Activated CD4-positive, alpha-beta T cell treated with anti-CD3 and anti-CD28 coated beads, Interleukin-10, Interleukin-2, amounts not matched to agents 100 ng/mL and 50 ng/mL, durations not matched to agents 16 hours and 8 hours (primary cell): ENCODE measurements at regions not wholly inside any gene's neighbourhood (a gene's known extent, or its start where the extent isn't known, plus 50 kb on each side); places are given as distances from the start of the nearest gene placed in this dataset.
"Not testable (repeated sequence)": the region's sequence is repeated elsewhere in the genome, so short reads cannot be mapped to it uniquely, and the experiment has no call there.

ENCODE experiments used
- DNase-seq: peaks from one replicate; pipeline ENCODE4 v3.0.0-alpha.2; 2020

- no peak for DNase-seq
Observed at GRCh38 chr1:94362466-94363058, 55.6 kb upstream of the ABCD3 start.

DNA sequence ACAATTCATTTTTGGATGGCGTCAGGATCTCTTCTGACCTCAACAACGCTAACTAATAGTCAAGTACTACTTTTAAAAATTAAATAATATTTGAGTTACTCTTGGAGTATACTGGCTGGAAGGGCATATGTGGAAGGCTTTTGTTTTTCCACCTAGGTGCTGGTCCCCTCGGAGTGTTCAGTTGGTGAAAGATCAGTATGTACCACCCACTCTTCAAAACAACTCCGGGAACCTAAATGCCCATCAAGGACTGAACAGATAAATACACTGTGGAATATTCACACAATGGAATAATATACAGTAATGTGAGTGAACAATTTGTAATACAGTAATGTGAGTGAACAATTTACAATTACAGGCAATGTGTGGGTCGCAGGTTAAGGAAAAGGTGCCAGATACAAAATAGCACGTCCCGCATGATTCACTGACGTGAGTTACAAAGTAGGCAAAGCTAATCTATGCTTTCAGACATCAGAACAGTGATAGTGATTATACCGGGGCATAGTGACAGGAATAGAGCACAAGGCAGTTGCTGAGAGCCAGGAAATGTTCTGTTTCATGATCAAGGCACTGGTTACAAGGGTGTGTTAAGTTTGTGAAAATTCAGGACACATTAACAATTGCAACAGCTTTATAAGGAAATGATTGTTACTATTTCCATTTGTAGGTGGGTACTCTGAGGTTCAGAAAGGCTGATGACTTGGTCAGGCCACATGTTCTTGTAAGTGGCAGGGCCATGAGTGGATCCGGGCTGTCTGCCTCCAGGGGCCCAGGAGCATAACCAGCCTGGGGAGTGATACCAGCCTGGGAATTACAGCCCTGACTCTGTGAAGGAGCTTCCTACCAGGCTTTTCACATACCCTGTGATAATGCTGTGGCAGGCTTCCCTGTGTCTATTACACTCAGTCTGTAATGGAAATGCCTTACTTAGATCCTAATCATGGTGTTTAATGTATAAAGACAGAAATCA is 59.3 kb upstream of the ABCD3 start:
- no peak for DNase-seq

GRCh38 chr1:94357661-94358060 is 60.5 kb upstream of the ABCD3 start:
- no peak for DNase-seq

- DNase-seq = no peak
Observed at GRCh38 chr1:94355485-94355980, 62.7 kb upstream of the ABCD3 start.

DNA sequence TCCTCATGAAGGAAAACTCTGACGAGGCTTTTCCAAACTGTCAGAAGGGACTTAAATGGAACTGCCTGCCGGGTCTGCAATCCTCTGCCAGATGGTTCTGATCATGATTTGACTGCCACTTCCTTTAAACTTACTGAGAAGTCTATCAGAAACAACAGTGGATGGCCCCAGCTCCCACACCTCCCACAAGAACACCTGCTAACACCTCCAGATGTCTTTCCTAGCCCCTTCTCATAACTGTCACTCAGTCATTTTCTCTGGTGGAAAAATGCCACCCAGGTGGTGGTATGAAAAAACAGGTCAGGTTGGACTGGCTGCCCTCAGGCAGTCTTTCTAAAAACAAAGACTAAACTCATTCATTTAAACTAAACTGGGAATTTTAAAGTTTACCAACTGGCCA is 66.7 kb upstream of the ABCD3 start:
- no peak for DNase-seq

GRCh38 chr1:94350350-94350924 is 67.8 kb upstream of the ABCD3 start:
- no peak for DNase-seq

GRCh38 chr1:94349853-94350252 is 68.3 kb upstream of the ABCD3 start:
- no peak for DNase-seq

DNA sequence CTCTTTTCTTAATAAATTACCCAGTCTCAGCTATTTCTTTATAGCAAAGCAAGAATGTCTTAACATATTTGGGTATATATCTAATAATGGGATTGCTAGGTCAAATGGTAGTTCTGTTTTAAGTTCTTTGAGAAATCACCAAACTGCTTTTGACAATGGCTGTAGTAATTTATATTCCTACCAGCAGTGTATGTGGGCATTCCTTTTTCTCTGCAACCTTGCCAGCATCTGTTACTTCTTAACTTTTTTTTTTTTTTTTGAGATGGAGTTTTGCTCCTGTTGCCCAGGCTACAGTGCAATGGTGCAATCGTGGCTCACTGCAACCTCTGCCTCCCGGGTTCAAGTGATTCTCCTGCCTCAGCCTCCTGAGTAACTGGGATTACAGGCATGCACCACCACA is 69.8 kb upstream of the ABCD3 start:
- DNase-seq = not testable (repeated sequence)

DNA sequence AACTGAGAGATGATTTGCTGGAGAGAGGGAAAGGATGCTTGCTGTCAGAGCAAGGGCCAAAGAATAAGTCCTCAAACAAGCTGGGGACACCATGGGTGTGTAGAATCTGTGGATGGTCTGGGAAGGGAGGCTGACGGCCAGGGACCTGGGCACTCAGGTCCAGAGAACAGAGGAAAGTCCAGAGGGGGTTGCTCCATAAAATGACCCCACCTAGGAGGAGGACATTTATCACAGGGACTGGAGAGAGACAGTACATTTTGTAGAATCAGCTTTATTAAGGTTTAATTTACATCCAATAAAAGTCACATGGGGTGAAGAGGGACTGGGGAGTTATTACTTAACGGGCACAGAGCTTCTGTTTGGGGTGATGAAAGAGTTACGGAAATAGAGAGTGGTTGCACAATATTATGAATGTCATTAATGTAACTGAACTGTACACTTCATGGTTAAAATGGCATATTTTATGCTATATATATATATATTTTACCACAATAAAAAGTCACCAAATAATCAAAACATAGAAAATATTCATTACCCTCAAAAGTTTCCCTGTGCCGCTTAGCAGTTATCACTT is 73.0 kb upstream of the ABCD3 start:
- DNase-seq = no peak

GRCh38 chr1:94342416-94342815 is 75.8 kb upstream of the ABCD3 start:
- DNase-seq = no peak

DNA sequence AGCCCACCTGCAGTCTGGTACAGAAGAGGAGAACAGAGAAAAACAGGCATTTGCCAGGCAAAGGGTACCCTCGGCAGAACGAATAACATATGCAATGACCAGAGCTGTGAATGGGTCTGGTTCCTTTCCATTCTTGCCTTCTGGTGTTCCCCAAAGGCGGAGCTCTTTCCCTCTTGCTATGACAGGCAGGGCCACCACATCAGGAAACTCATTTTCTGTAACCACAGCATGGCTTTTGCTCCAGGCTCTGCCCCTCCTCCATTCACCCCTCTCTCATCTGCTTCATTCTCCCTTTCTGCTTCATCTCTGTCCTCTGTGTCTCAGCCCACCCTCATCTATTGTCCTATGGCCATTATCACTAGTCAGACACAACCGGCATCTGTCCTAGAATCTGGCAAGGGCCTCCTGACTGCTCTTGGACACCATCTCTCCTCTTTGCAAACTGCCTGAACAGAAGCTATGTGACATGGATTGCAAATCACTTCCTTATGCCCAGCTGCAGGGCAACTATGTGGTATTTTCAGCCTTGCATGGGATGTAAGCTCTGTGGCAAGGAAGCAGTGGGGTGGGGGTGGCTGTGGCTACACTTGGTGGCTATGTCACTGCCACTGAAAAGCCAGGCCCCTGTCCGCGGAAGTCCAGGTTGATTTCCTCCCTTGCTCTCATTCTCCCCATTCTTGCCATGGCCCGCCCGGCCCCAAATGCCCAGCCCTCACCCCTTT is 78.8 kb upstream of the ABCD3 start:
- no peak for DNase-seq

GRCh38 chr1:94336991-94337390 is 81.2 kb upstream of the ABCD3 start:
- DNase-seq = no peak

DNA sequence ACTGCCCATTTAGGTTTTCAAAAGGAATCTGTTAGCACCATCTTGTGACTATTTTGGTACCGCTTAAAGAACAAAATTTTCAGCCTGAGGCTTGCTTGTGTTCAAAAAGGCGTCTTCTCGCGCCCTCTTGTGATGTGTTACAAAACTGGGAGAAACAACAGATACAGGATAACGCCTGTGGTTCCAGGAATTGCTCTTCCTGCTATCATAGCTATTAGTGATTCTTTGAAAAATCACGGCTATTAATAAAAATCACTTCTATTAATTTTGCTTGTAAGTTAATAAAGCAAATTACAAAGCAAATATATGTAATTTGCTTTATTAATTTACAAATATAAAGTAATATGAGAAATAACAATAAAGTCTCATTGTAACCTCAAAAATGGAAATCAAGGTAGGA is 82.2 kb upstream of the ABCD3 start:
- DNase-seq = peak; percentile 54

- DNase-seq = no peak
Observed at GRCh38 chr1:94335447-94335846, 82.7 kb upstream of the ABCD3 start.

- DNase-seq = no peak
Observed at GRCh38 chr1:94334764-94335163, 83.4 kb upstream of the ABCD3 start.

- DNase-seq = no peak
Observed at GRCh38 chr1:94332952-94333351, 85.2 kb upstream of the ABCD3 start.

DNA sequence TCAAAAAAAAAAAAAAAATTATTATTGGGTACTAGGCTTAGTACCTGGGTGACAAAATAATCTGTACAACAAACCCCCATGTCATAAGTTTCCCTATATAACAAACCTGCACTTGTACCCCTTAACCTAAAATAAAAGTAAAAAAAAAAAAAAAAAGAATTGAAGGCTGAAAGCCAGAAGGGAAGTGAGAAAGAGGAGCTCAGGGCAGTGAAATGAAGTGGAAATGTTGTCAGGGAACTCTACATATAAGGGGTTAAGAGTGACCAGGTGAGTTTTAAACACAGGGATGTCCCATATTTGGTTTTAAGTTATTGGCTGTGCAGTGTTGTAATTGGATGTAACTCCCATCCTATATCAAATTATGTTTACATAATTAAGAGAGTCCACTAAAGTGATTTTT is 85.7 kb upstream of the ABCD3 start:
- no peak for DNase-seq

DNA sequence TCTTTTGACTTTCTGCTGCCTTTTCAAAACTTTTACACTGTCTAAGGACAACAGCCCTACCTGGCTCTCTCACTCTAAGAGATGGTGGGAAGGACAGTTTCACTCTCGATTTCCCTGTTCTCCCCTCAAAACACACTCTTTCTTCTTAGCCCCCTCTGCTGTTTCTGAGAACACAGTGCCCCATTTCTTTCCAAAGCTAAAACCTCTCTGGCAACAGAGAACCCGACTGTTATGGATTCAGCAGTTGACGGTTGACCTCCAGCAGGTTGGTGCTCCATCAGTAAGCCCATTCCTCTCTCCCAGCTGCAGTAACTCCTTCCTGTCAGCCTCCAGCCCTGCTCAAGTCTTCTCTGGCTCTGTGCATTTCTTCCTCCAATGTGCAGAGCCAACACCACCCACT is 88.2 kb upstream of the ABCD3 start:
- DNase-seq = no peak

- no peak for DNase-seq
Observed at GRCh38 chr1:94329276-94329675, 88.9 kb upstream of the ABCD3 start.

DNA sequence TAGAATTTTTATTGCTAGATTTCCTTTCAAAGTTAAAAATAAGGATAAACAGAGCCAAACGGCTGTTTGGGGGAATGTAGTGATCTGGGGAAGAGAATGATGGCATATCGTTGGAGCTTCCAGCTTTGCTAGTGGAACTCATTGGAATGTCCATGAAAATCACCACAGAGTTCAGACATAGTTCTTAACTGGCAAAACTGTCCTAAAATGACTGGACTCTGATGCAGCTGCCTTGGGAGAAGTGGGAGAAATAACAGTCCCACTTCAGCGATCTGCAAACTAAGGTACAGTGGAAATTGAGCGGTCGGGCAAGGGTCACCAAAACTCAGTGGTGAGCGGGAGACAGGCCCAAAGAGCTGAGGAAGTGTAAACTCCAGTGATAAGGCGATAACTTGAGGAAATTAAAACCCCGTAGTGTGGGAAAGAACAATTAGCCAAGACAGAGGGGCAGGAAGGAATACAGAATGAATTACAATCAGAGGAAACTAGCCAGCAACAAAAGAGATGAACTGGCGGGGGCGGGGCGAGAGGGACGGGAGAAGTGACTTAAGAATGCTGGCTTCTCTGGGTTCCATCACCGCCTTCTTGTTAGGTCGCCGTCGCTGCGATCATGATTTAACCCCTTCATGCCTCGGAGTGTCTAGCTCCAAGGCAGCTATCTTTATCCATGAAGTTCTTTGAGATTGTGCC is 89.8 kb upstream of the ARHGAP29 start:
- no peak for DNase-seq

- no peak for DNase-seq
Observed at GRCh38 chr1:94326329-94326728, 88.9 kb upstream of the ARHGAP29 start.
